HEK293T (cell line): ENCODE measurements at regions not wholly inside any gene's neighbourhood (a gene's known extent, or its start where the extent isn't known, plus 50 kb on each side); places are given as distances from the start of the nearest gene placed in this dataset.

Source experiments
- CTCF ChIA-PET: fragments of 350-600 bp; formaldehyde crosslinking; extraction: SDS; loops from one replicate; lab custom pipeline; 2021; ENCODE audit warnings: antibody characterized with exemption, inconsistent platforms; lab: Yijun Ruan, JAX
- POLR2A ChIA-PET: fragments of 350-600 bp; formaldehyde crosslinking; extraction: SDS; loops from one replicate; lab custom pipeline; 2020; ENCODE audit warnings: antibody characterized with exemption, inconsistent platforms; lab: Yijun Ruan, JAX
- DNase-seq: peaks from one replicate; pipeline ENCODE4 v3.0.0; 2012; ENCODE audit warnings: mixed read lengths; ENCODE audit errors: extremely low spot score
- ARNT ChIP-seq: fragments of 450-650 bp; IDR thresholded peaks from 2 replicates; pipeline ENCODE4 v1.6.1; 2017; ENCODE audit warnings: mild to moderate bottlenecking
- BHLHE40 ChIP-seq: fragments of 450-650 bp; IDR thresholded peaks from 2 replicates; pipeline ENCODE4 v1.6.1; 2016; ENCODE audit warnings: mild to moderate bottlenecking, moderate library complexity, borderline replicate concordance
- CTBP1 ChIP-seq: fragments of 450-650 bp; IDR thresholded peaks from 2 replicates; pipeline ENCODE4 v1.6.1; 2016; ENCODE audit warnings: borderline replicate concordance
- ELF4 ChIP-seq: fragments of 450-650 bp; IDR thresholded peaks from 2 replicates; pipeline ENCODE4 v1.6.1; 2017; ENCODE audit warnings: antibody characterized with exemption
- FOXA1 ChIP-seq: fragments of 450-650 bp; IDR thresholded peaks from 2 replicates; pipeline ENCODE4 v1.6.1; 2016; ENCODE audit warnings: mild to moderate bottlenecking
- FOXK2 ChIP-seq: fragments of 450-650 bp; IDR thresholded peaks from 2 replicates; pipeline ENCODE4 v1.6.1; 2016; ENCODE audit warnings: mild to moderate bottlenecking
- FOXM1 ChIP-seq: fragments of 450-650 bp; IDR thresholded peaks from 2 replicates; pipeline ENCODE4 v1.6.1; 2017; ENCODE audit warnings: mild to moderate bottlenecking, borderline replicate concordance
- HDGF ChIP-seq: fragments of 450-650 bp; IDR thresholded peaks from 2 replicates; pipeline ENCODE4 v1.6.1; 2017; ENCODE audit warnings: antibody characterized with exemption, borderline replicate concordance
- L3MBTL2 ChIP-seq: fragments of 450-650 bp; conservative IDR thresholded peaks from 2 replicates; pipeline ENCODE4 v1.6.1; 2016; ENCODE audit warnings: mild to moderate bottlenecking
- LEF1 ChIP-seq: fragments of 450-650 bp; IDR thresholded peaks from 2 replicates; pipeline ENCODE4 v1.6.1; 2017; ENCODE audit warnings: mild to moderate bottlenecking, borderline replicate concordance
- NFRKB ChIP-seq: fragments of 450-650 bp; IDR thresholded peaks from 2 replicates; pipeline ENCODE4 v1.6.1; 2016; ENCODE audit warnings: mild to moderate bottlenecking, moderate library complexity
- SP1 ChIP-seq: fragments of 450-650 bp; IDR thresholded peaks from 2 replicates; pipeline ENCODE4 v1.6.1; 2017
- SUZ12 ChIP-seq: fragments of 450-650 bp; IDR thresholded peaks from 2 replicates; pipeline ENCODE4 v1.6.1; 2016; ENCODE audit warnings: mild to moderate bottlenecking
- TARDBP ChIP-seq: fragments of 450-650 bp; IDR thresholded peaks from 2 replicates; pipeline ENCODE4 v1.6.1; 2016
- ZNF384 ChIP-seq: fragments of 450-650 bp; IDR thresholded peaks from 2 replicates; pipeline ENCODE4 v1.6.1; 2016
- TF ChIP-seq, protein P1 (sequence below): fragments of 450-650 bp; IDR thresholded peaks from 2 replicates; pipeline ENCODE4 v1.6.1; 2016

DNA sequence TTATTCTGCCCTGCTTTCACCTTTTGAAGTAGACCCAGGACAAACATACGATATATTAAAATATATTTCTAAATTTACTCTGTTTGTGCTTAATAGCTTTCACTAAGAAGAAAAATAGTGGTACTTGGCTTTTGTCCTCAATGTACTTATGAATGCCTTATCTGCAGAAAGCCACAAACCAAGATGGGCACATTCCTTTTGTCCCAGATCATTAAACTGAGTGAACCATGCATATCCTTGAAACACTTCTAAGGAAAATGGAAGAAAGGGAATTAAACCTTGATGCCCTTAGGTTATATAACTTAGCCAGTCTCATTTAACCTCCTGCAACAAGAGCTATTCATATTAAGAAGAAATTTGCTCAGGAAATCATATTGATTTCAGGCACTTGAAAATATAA is 553.8 kb upstream of the CDH9 start:
- no peak for TF ChIP-seq CTBP1
- TF ChIP-seq SUZ12, result no peak
- no peak for TF ChIP-seq ELF4
- TF ChIP-seq, protein P1, sequence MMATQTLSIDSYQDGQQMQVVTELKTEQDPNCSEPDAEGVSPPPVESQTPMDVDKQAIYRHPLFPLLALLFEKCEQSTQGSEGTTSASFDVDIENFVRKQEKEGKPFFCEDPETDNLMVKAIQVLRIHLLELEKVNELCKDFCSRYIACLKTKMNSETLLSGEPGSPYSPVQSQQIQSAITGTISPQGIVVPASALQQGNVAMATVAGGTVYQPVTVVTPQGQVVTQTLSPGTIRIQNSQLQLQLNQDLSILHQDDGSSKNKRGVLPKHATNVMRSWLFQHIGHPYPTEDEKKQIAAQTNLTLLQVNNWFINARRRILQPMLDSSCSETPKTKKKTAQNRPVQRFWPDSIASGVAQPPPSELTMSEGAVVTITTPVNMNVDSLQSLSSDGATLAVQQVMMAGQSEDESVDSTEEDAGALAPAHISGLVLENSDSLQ, result no peak
- TF ChIP-seq HDGF, result no peak
- TF ChIP-seq SP1, result no peak
- TF ChIP-seq L3MBTL2, result no peak
- no peak for TF ChIP-seq FOXA1
- TF ChIP-seq ZNF384, result no peak
- no peak for TF ChIP-seq FOXM1
- TF ChIP-seq BHLHE40, result no peak
- CTCF ChIA-PET, result no interaction called here
- POLR2A ChIA-PET, result no interaction called here
- DNase-seq, result no peak

DNA sequence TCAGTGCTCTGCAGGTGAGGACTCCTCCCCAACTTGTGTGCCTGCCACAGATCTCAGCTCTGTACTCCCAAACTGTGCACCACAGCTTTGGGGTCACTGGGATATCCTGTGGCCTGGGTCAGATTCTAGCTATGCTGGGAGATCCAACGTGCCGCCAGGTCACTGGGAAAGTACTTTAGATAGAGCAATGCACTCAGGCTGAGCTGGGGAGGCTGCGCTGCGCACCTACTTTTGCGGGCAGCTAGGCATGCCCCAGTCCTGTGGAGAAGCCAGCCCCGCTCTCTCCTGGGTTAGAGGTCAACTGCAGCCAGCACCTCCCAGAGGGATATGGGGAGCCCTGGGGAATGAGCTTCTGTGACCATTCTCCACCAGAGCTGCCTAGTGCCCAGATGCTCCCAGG is 552.1 kb upstream of the CDH9 start:
- POLR2A ChIA-PET, result no interaction called here
- TF ChIP-seq ARNT, result no peak
- no peak for TF ChIP-seq TARDBP
- TF ChIP-seq FOXA1, result no peak
- no peak for TF ChIP-seq SP1
- no peak for TF ChIP-seq ELF4
- no peak for TF ChIP-seq HDGF
- no peak for TF ChIP-seq CTBP1
- no peak for TF ChIP-seq LEF1
- TF ChIP-seq, protein P1, result no peak
- no peak for DNase-seq
- CTCF ChIA-PET, result no interaction called here

DNA sequence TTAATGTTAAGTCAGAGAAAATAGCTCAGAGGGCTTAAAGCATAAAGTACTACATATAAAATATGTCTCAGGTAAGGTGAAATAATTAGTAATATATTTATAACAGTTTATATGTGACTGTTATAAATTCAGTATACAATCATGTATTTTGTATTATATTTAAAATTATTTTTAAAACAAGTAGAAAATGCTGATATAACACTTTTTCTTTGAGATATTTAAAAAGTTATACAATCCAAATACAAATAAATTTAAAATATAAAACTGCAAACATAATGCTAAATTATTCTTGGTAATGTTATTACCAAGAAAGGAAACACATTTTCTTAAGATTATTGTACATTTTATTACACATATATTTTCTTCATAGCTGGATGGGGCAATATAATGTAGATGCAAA is 539.9 kb upstream of the CDH9 start:
- ChIA-PET CTCF (no interaction called here), POLR2A (no interaction called here)
- no peak for DNase-seq
- no peak for TF ChIP-seq LEF1
- TF ChIP-seq ELF4, result no peak
- no peak for TF ChIP-seq TARDBP
- no peak for TF ChIP-seq CTBP1
- no peak for TF ChIP-seq L3MBTL2
- no peak for TF ChIP-seq HDGF
- TF ChIP-seq, protein P1, result no peak
- TF ChIP-seq FOXM1, result no peak
- TF ChIP-seq FOXK2, result no peak
- TF ChIP-seq NFRKB, result no peak
- no peak for TF ChIP-seq SUZ12
- TF ChIP-seq ZNF384, result no peak
- no peak for TF ChIP-seq ARNT
- TF ChIP-seq FOXA1, result no peak
- TF ChIP-seq SP1, result no peak
- TF ChIP-seq BHLHE40, result no peak

DNA sequence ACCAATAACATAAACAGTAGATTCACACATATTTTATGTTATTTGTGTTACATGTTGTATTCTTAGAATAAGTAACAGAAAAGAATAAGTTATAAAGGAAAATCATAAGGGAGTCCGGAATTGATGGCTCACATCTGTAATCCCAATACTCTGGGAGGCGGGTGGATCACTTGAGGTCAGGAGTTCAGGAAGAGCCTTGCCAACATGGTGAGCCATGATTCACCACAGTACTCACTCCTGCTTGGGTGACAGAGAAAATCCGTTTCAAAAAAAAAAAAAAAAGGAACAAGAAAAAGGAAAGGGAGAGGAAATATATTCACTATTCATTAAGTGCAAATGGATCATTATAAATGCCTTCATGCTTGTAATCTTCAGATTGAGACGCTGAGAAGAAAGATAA is 533.3 kb upstream of the CDH9 start:
- TF ChIP-seq SUZ12 (no peak), HDGF (no peak), L3MBTL2 (no peak), NFRKB (no peak), ZNF384 (no peak), TARDBP (no peak), SP1 (no peak), LEF1 (no peak), BHLHE40 (no peak), CTBP1 (no peak), ARNT (no peak)
- TF ChIP-seq, protein P1, result no peak
- ChIA-PET CTCF (no interaction called here), POLR2A (no interaction called here)
- no peak for DNase-seq

DNA sequence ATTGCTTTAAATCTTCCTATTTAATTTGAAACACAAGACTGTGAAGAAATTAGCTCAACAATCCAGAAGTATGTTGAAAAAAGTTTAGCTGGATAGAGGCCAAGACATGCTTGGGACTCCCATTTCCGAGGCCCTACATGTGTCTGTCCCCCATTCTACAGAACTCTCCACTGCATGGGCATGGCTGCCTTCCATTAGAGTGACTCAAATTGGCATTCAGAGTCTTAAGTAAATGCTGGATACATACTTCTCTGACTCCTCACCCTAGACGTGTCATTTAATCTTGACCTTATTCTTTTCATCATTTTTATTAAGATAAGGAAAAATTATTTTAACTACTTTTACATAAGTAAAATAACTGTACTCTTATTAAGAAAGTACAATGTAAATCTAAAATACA is 530.4 kb upstream of the CDH9 start:
- CTCF ChIA-PET, result no interaction called here
- DNase-seq, result no peak
- no peak for TF ChIP-seq FOXA1
- no peak for TF ChIP-seq SUZ12
- TF ChIP-seq ARNT, result no peak
- TF ChIP-seq ZNF384, result no peak
- TF ChIP-seq L3MBTL2, result no peak
- TF ChIP-seq SP1, result no peak
- no peak for TF ChIP-seq ELF4
- TF ChIP-seq LEF1, result no peak
- no peak for TF ChIP-seq FOXM1
- TF ChIP-seq NFRKB, result no peak
- TF ChIP-seq, protein P1, result no peak
- no peak for TF ChIP-seq BHLHE40
- TF ChIP-seq CTBP1, result no peak
- no peak for TF ChIP-seq FOXK2
- POLR2A ChIA-PET, result no interaction called here

DNA sequence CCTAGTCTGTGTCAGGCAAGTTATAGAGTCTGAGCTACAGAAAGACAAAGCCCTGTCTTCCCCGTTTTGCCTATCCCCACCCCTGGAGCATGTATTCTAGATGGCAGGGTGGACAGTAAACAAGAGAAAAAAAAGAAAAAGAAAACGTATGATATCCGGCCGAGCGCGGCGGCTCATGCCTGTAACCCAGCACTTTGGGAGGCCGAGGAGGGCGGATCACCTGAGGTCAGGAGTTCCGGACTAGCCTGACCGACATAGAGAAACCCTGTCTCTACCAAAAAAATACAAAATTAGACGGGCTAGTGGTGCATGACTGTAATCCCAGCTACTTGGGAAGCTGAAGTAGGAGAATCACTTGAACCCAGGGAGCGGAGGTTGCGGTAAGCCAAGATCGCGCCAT is 523.0 kb upstream of the CDH9 start:
- no peak for DNase-seq
- ChIA-PET POLR2A (no interaction called here), CTCF (no interaction called here)
- TF ChIP-seq TARDBP (no peak), BHLHE40 (no peak), FOXK2 (no peak), FOXA1 (no peak), FOXM1 (no peak), LEF1 (no peak), ELF4 (no peak), L3MBTL2 (no peak), CTBP1 (no peak), SP1 (no peak)
- TF ChIP-seq, protein P1, result no peak
